Caco-2 (cell line): ENCODE measurements at regions not wholly inside any gene's neighbourhood (a gene's known extent, or its start where the extent isn't known, plus 50 kb on each side); places are given as distances from the start of the nearest gene placed in this dataset.
A peak's percentile ranks its signal among the peaks of the same experiment; 100 is the strongest.

Experiments
- BruUV-seq: library from RNA; stranded (reverse); fragments of 400-500 nt; replicated peaks from 2 replicates; lab custom pipeline; 2021; lab: Mats Ljungman, UMichigan
- CTCF ChIA-PET: fragments of 300-600 bp; sonication (Branson Sonifier 250); formaldehyde crosslinking; loops from one replicate; lab custom pipeline; 2022; ENCODE audit warnings: antibody characterized with exemption; lab: Charles Lee
- POLR2A ChIA-PET: fragments of 300-600 bp; sonication (Branson Sonifier 250); formaldehyde crosslinking; loops from one replicate; lab custom pipeline; 2022; ENCODE audit warnings: antibody characterized with exemption; lab: Charles Lee
- DNase-seq, 2 experiments: peaks; one replicate each; pipeline versions ENCODE4 v3.0.0 to v3.0.0-alpha.2; 2020 to 2022
- H3K27me3 ChIP-seq: replicated peaks from 2 replicates; pipeline ENCODE4 v1.6.0; 2011; ENCODE audit warnings: low read length; ENCODE audit not compliant: control insufficient read depth, insufficient read depth
- H3K36me3 ChIP-seq: 2 replicates; pipeline ENCODE4 v1.5.1; 2011; ENCODE audit warnings: low read length; ENCODE audit not compliant: control insufficient read depth, insufficient read depth
- H3K4me1 ChIP-seq: fragments of 250-450 bp; sonication (Bioruptor Pico); 2 replicates; pipeline ENCODE4 v1.5.1; 2020; ENCODE audit warnings: mild to moderate bottlenecking
- H3K4me3 ChIP-seq: 2 replicates; pipeline ENCODE4 v1.5.1; 2011; ENCODE audit warnings: low read depth, mild to moderate bottlenecking, control low read depth, low read length
- H3K9me3 ChIP-seq: fragments of 250-450 bp; sonication (Bioruptor Pico); 2 replicates; pipeline ENCODE4 v1.5.1; 2020; ENCODE audit warnings: mild to moderate bottlenecking, moderate library complexity
- H3K27ac Mint-ChIP-seq: one replicate; pipeline ENCODE4 v1.8.0; 2022; ENCODE audit warnings: mixed read lengths; ENCODE audit not compliant: unreplicated experiment
- H3K27me3 Mint-ChIP-seq: one replicate; pipeline ENCODE4 v1.8.0; 2022; ENCODE audit warnings: mixed read lengths; ENCODE audit not compliant: insufficient read depth, unreplicated experiment
- H3K36me3 Mint-ChIP-seq: one replicate; pipeline ENCODE4 v1.8.0; 2022; ENCODE audit warnings: mild to moderate bottlenecking, mixed read lengths; ENCODE audit not compliant: insufficient read depth, unreplicated experiment
- H3K4me1 Mint-ChIP-seq: one replicate; pipeline ENCODE4 v1.8.0; 2022; ENCODE audit warnings: low read depth, mixed read lengths; ENCODE audit not compliant: unreplicated experiment
- H3K4me3 Mint-ChIP-seq: one replicate; pipeline ENCODE4 v1.8.0; 2022; ENCODE audit warnings: mild to moderate bottlenecking, moderate library complexity, mixed read lengths; ENCODE audit not compliant: unreplicated experiment
- H3K9me3 Mint-ChIP-seq: one replicate; pipeline ENCODE4 v1.8.0; 2022; ENCODE audit warnings: mixed read lengths; ENCODE audit not compliant: unreplicated experiment
- intact Hi-C: fragments of 100-400 bp; cut with micrococcal nuclease; formaldehyde crosslinking; loops from one replicate; pipeline ENCODE4 v1.10.0; 2022; ENCODE audit not compliant: unreplicated experiment
- TF ChIP-seq, protein P1 (sequence below), 2 experiments: fragments of 200-600 bp in 1 of 2; IDR thresholded peaks; 1 replicate in 1 of 2; 2 replicates in 1 of 2; pipeline versions ENCODE4 v1.5.1 to v1.8.0; 2011 to 2022; ENCODE audit warnings: antibody characterized with exemption in 1 of 2, control low read depth in 1 of 2, inconsistent platforms in 1 of 2, low read depth in 1 of 2, low read length in 1 of 2, mild to moderate bottlenecking in 1 of 2, moderate library complexity in 1 of 2; ENCODE audit not compliant: insufficient read depth in 1 of 2, severe bottlenecking in 1 of 2, unreplicated experiment in 1 of 2

DNA sequence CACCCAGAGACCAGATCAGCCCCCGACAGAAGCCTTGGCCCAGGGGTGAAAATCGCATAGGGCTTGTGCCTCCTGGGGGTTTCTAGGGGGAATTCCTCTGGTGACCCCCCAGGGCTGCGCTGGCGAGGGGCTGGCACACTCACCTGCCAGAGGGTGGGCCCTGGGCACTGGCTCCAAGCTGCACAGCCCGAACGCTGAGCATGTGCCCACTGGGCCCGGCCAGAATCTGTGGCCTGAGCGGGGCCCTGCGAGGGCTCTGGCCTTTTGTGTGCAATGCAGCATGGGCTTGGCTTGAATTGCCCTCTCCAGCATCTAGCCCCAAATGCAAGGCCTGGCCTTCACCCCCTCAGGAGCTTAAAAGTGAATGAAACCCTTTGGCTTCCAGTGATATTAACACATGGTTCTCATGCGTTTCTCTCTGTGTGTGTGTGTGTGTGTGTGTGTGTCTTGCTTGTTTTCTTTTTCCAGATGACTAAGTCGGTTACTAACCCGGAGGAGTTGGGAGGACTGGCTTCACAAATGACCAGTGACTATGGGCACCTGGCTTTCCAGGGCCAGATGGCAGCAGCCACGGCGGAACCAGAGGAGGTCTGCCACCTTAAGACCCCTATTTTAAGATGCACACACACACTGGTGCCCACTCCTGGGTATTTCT lies 259.1 kb upstream of the TPM1 start:
- Histone ChIP-seq H3K27me3 (no peaks in the 10 kb centered on the region), H3K36me3 (no peaks in the 10 kb centered on the region; the same call in none of the 2 replicates), H3K4me1 (no peaks in the 10 kb centered on the region), H3K4me3 (no peak overlapping the region), H3K9me3 (no peaks in the 10 kb centered on the region)
- POLR2A ChIA-PET, result no interaction called here
- TF ChIP-seq, protein P1, sequence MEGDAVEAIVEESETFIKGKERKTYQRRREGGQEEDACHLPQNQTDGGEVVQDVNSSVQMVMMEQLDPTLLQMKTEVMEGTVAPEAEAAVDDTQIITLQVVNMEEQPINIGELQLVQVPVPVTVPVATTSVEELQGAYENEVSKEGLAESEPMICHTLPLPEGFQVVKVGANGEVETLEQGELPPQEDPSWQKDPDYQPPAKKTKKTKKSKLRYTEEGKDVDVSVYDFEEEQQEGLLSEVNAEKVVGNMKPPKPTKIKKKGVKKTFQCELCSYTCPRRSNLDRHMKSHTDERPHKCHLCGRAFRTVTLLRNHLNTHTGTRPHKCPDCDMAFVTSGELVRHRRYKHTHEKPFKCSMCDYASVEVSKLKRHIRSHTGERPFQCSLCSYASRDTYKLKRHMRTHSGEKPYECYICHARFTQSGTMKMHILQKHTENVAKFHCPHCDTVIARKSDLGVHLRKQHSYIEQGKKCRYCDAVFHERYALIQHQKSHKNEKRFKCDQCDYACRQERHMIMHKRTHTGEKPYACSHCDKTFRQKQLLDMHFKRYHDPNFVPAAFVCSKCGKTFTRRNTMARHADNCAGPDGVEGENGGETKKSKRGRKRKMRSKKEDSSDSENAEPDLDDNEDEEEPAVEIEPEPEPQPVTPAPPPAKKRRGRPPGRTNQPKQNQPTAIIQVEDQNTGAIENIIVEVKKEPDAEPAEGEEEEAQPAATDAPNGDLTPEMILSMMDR (IDR thresholded peaks at IDR 0.05; ENCODE audit: insufficient read depth in 1 of 2, low read depth in 1 of 2, low read length in 1 of 2, severe bottlenecking in 1 of 2, unreplicated experiment in 1 of 2), result no peak
- Mint-ChIP-seq H3K27me3 (no peaks in the 10 kb centered on the region), H3K4me1 (peaks cover 7% of the 10 kb centered on the region), H3K27ac (peak overlapping the region; percentile 50), H3K4me3 (no peak overlapping the region), H3K9me3 (no peaks in the 10 kb centered on the region), H3K36me3 (peaks cover 68% of the 10 kb centered on the region)
- intact Hi-C loops, result loop anchor here (2.0 to 5.0 kb wide), 3 partner anchors 64 to 259 kb away; partner anchors contain the start of gene TPM1
- CTCF ChIA-PET, result no interaction called here
- no peak for DNase-seq
- no TSS peak for BruUV-seq

GRCh38 chr15:62785881-62786828 lies 256.4 kb upstream of the TPM1 start:
- Mint-ChIP-seq H3K27ac (no peak overlapping the region), H3K36me3 (peaks cover 74% of the 10 kb centered on the region), H3K27me3 (no peaks in the 10 kb centered on the region), H3K4me1 (no peaks in the 10 kb centered on the region), H3K9me3 (no peaks in the 10 kb centered on the region), H3K4me3 (no peak overlapping the region)
- Histone ChIP-seq H3K4me1 (no peaks in the 10 kb centered on the region), H3K36me3 (no peaks in the 10 kb centered on the region; the same call in 1 of the 2 replicates), H3K4me3 (no peak overlapping the region), H3K27me3 (no peaks in the 10 kb centered on the region), H3K9me3 (no peaks in the 10 kb centered on the region)
- ChIA-PET CTCF (interaction anchor here (1.5 kb wide), 1 partner anchor 262 kb away, joined by 4 read pairs; no protein-coding TSS in a partner anchor), POLR2A (no interaction called here)
- no peak for DNase-seq
- TF ChIP-seq, protein P1 (IDR thresholded peaks at IDR 0.05; ENCODE audit: insufficient read depth in 1 of 2, low read depth in 1 of 2, low read length in 1 of 2, severe bottlenecking in 1 of 2, unreplicated experiment in 1 of 2), result no peak
- intact Hi-C loops, result loop anchor here (5.0 kb wide), 1 partner anchor 46 kb away; no protein-coding TSS in a partner anchor
- no TSS peak for BruUV-seq

- intact Hi-C loops, result loop anchor here (5.0 kb wide), 1 partner anchor 45 kb away; no protein-coding TSS in a partner anchor
- Mint-ChIP-seq H3K9me3 (no peaks in the 10 kb centered on the region), H3K27me3 (no peaks in the 10 kb centered on the region), H3K4me1 (no peaks in the 10 kb centered on the region), H3K27ac (no peak overlapping the region), H3K36me3 (peaks cover 64% of the 10 kb centered on the region), H3K4me3 (no peak overlapping the region)
- no TSS peak for BruUV-seq
- no peak for DNase-seq
- TF ChIP-seq, protein P1 (IDR thresholded peaks at IDR 0.05; ENCODE audit: insufficient read depth in 1 of 2, low read depth in 1 of 2, low read length in 1 of 2, severe bottlenecking in 1 of 2, unreplicated experiment in 1 of 2), result no peak
- CTCF ChIA-PET, result no interaction called here
- Histone ChIP-seq H3K9me3 (no peaks in the 10 kb centered on the region), H3K4me3 (no peak overlapping the region), H3K36me3 (no peaks in the 10 kb centered on the region; the same call in 1 of the 2 replicates), H3K27me3 (no peaks in the 10 kb centered on the region), H3K4me1 (no peaks in the 10 kb centered on the region)
- POLR2A ChIA-PET, result no interaction called here
Measured at GRCh38 chr15:62787401-62787800, 255.1 kb upstream of the TPM1 start.
